ENCODE measurements at regions not wholly inside any gene's neighbourhood (a gene's known extent, or its start where the extent isn't known, plus 50 kb on each side); places are given as distances from the start of the nearest gene placed in this dataset.

GRCh38 chr18:62445386-62445917 is 77.4 kb upstream of the ZCCHC2 start:
- ATAC-seq (ENCODE audit: low read depth) (no peak), DNase-seq (no peak)
- Histone ChIP-seq H2BK20ac (ENCODE audit: low read depth, low read length) (no peak overlapping the region), H3K14ac (replicated peaks; ENCODE audit: low read depth, low read length) (no peak overlapping the region), H4K91ac (ENCODE audit: insufficient read depth, low read depth, low read length) (no peak overlapping the region), H3K4me3 (ENCODE audit: insufficient read depth, low read depth, low read length) (no peak overlapping the region), H3K9me1 (ENCODE audit: insufficient read depth, low read length) (no peaks in the 10 kb centered on the region), H3K9ac (ENCODE audit: low read depth, low read length) (no peak overlapping the region), H4K5ac (ENCODE audit: low read depth, low read length) (no peak overlapping the region), H3K36me3 (ENCODE audit: control insufficient read depth, insufficient read depth, low read length) (no peaks in the 10 kb centered on the region), H3K79me1 (ENCODE audit: low read depth in 1 of 2, low read length in 2 of 2) (no peaks in the 10 kb centered on the region), H3K4me1 (ENCODE audit: control insufficient read depth, insufficient read depth, low read length) (peaks cover 1% of the 10 kb centered on the region; the same call in 1 of the 2 replicates), H2AK5ac (ENCODE audit: low read depth, low read length) (no peak overlapping the region), H3K9me3 (ENCODE audit: control insufficient read depth, insufficient read depth, low read length) (no peaks in the 10 kb centered on the region), H2BK5ac (ENCODE audit: low read depth, low read length, poor library complexity, severe bottlenecking) (no peak overlapping the region), H3K27me3 (ENCODE audit: control insufficient read depth, insufficient read depth, low read length) (peaks cover 13% of the 10 kb centered on the region), H3K4ac (ENCODE audit: low read depth, low read length) (no peak overlapping the region), H3K56ac (ENCODE audit: extremely low read depth, insufficient read depth, low read length) (no peak overlapping the region), H3K4me2 (ENCODE audit: low read depth, low read length) (no peak overlapping the region), H2BK120ac (ENCODE audit: low read depth, low read length) (no peak overlapping the region), H4K8ac (ENCODE audit: low read depth in 2 of 2, low read length in 2 of 2) (no peak overlapping the region), H3K18ac (ENCODE audit: low read depth, low read length) (no peak overlapping the region), H2AK9ac (replicated peaks; ENCODE audit: low read depth, low read length, poor library complexity) (no peak overlapping the region), H2BK15ac (ENCODE audit: low read depth, low read length) (no peak overlapping the region), H3K27ac (ENCODE audit: insufficient read depth, low read length) (no peak overlapping the region), H4K20me1 (ENCODE audit: insufficient read depth, low read length) (no peaks in the 10 kb centered on the region), H2AFZ (replicated peaks; ENCODE audit: low read length, poor library complexity) (no peak overlapping the region), H3K23ac (ENCODE audit: low read depth, low read length) (no peak overlapping the region)
- in situ Hi-C loops (cut with MboI; ENCODE audit: low sequenced_read_pairs) (no loop called here), dilution Hi-C loops (cut with HindIII; ENCODE audit: low sequenced_read_pairs, unreplicated experiment) (no loop called here), intact Hi-C loops (cut with micrococcal nuclease) (no loop called here)
- CTCF ChIA-PET: interaction anchor here (0.6 to 0.7 kb wide), 2 partner anchors 251 to 263 kb away, joined by 3 read pairs; no protein-coding TSS in a partner anchor
- POLR2A ChIA-PET (ENCODE audit: unreplicated experiment): no interaction called here
- WGBS, 2 experiments (ENCODE audit: extremely low coverage in 2 of 2, insufficient read length in 1 of 2): no CpG with 5 or more reads among the region's 4 CpGs
- no TSS peak for BruUV-seq (replicated peaks)
- TF ChIP-seq FOS (IDR thresholded peaks at IDR 0.05; ENCODE audit: low read depth, low read length): no peak
- TF ChIP-seq RCOR1 (IDR thresholded peaks at IDR 0.05; ENCODE audit: insufficient replicate concordance, low read length): no peak
- TF ChIP-seq MAZ (IDR thresholded peaks at IDR 0.05; ENCODE audit: borderline replicate concordance, low read depth, low read length): no peak

Data from IMR-90 (cell line).